ENCODE measurements at regions not wholly inside any gene's neighbourhood (a gene's known extent, or its start where the extent isn't known, plus 50 kb on each side); places are given as distances from the start of the nearest gene placed in this dataset.
"Not testable (repeated sequence)": the region's sequence is repeated elsewhere in the genome, so short reads cannot be mapped to it uniquely, and the experiment has no call there.

DNA sequence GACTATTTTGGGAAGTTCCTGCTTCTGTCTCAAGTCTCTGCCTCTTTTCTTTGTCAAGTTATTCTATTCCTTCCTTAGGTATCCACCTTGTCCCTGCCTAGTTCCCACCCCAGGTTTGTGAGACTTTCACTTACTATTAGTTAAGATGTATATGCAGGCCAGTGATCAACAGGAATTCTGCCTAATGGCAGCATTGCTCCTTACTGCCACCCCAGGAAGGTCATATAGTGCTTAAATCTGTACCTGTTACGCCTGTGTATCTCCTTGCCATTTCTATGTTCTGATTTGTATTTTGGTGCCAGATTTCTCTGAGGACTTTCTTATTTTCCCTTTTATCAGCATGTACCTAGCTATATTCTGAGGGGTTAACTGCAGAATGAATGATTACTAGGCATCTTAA is 746.0 kb upstream of the TMEFF2 start:
- Histone ChIP-seq H3K27me3 (ENCODE audit: insufficient read depth, low read length) (no peaks in the 10 kb centered on the region), H4K12ac (ENCODE audit: low read depth, low read length) (no peak overlapping the region), H3K9ac (ENCODE audit: low read length) (no peak overlapping the region), H3K4ac (ENCODE audit: low read depth, low read length) (no peak overlapping the region), H2AFZ (ENCODE audit: insufficient read depth, low read length, poor library complexity) (no peak overlapping the region), H2BK12ac (ENCODE audit: low read length) (no peak overlapping the region), H4K8ac (ENCODE audit: low read depth, low read length) (no peak overlapping the region), H3K4me2 (ENCODE audit: low read length) (no peak overlapping the region), H3K14ac (ENCODE audit: low read length) (no peak overlapping the region), H3K79me2 (ENCODE audit: control insufficient read depth, insufficient read depth, low read length, poor library complexity) (no peaks in the 10 kb centered on the region), H3K18ac (ENCODE audit: low read length) (no peak overlapping the region), H3K4me3 (ENCODE audit: low read depth, low read length) (no peak overlapping the region), H3K36me3 (ENCODE audit: control insufficient read depth in 1 of 2, insufficient read depth in 2 of 2, low read length in 2 of 2) (no peaks in the 10 kb centered on the region), H3K9me3 (ENCODE audit: insufficient read depth, low read depth, low read length) (no peaks in the 10 kb centered on the region), H3K27ac (ENCODE audit: low read depth, low read length) (no peak overlapping the region), H2AK5ac (ENCODE audit: low read length) (no peak overlapping the region), H3K4me1 (ENCODE audit: control insufficient read depth in 1 of 2, insufficient read depth in 2 of 2, low read length in 2 of 2) (no peaks in the 10 kb centered on the region), H2BK120ac (ENCODE audit: insufficient read depth, low read length, poor library complexity) (no peak overlapping the region), H3K23ac (ENCODE audit: low read length) (no peak overlapping the region), H4K91ac (ENCODE audit: low read depth, low read length) (no peak overlapping the region), H3K79me1 (ENCODE audit: low read length) (no peaks in the 10 kb centered on the region), H2BK5ac (ENCODE audit: low read depth, low read length, poor library complexity) (no peak overlapping the region)
- no peak for DNase-seq
- WGBS (ENCODE audit: extremely low coverage, insufficient coverage, insufficient read length), result no CpG with 5 or more reads among the region's 1 CpG

DNA sequence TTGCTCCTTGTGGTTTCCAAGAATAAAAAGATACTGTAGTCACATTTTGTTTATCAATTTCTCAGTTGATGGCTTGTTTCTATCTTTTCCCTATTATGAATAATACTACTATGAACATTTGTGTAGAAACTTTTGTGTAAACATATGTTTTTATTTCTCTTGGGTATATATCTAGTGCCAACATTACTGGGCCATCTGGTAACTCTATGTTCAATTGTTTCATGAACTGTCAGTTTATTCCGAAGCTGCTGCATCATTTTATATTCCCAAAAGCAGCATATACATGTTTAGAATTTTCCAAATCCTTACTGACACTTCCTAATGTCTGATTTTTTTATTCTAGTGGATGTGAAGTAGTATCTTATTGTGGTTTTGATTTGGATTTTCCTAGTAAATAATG is 737.6 kb upstream of the TMEFF2 start:
- Histone ChIP-seq H3K27ac (ENCODE audit: low read depth, low read length) (no peak overlapping the region), H2AFZ (ENCODE audit: insufficient read depth, low read length, poor library complexity) (no peak overlapping the region), H3K79me1 (ENCODE audit: low read length) (no peaks in the 10 kb centered on the region), H3K18ac (ENCODE audit: low read length) (no peak overlapping the region), H2BK120ac (ENCODE audit: insufficient read depth, low read length, poor library complexity) (no peak overlapping the region), H3K4ac (ENCODE audit: low read depth, low read length) (no peak overlapping the region), H3K36me3 (ENCODE audit: control insufficient read depth in 1 of 2, insufficient read depth in 2 of 2, low read length in 2 of 2) (no peaks in the 10 kb centered on the region), H3K9ac (ENCODE audit: low read length) (no peak overlapping the region), H3K23ac (ENCODE audit: low read length) (no peak overlapping the region), H2BK12ac (ENCODE audit: low read length) (no peak overlapping the region), H4K12ac (ENCODE audit: low read depth, low read length) (no peak overlapping the region), H4K8ac (ENCODE audit: low read depth, low read length) (no peak overlapping the region), H3K9me3 (ENCODE audit: insufficient read depth, low read depth, low read length) (no peaks in the 10 kb centered on the region), H4K91ac (ENCODE audit: low read depth, low read length) (no peak overlapping the region), H3K4me3 (ENCODE audit: low read depth, low read length) (no peak overlapping the region), H3K14ac (ENCODE audit: low read length) (no peak overlapping the region), H3K4me1 (ENCODE audit: control insufficient read depth in 1 of 2, insufficient read depth in 2 of 2, low read length in 2 of 2) (no peaks in the 10 kb centered on the region), H3K27me3 (ENCODE audit: insufficient read depth, low read length) (no peaks in the 10 kb centered on the region), H2AK5ac (ENCODE audit: low read length) (no peak overlapping the region), H3K79me2 (ENCODE audit: control insufficient read depth, insufficient read depth, low read length, poor library complexity) (no peaks in the 10 kb centered on the region), H2BK5ac (ENCODE audit: low read depth, low read length, poor library complexity) (no peak overlapping the region), H3K4me2 (ENCODE audit: low read length) (no peak overlapping the region)
- WGBS (ENCODE audit: extremely low coverage, insufficient coverage, insufficient read length), result no CpG with 5 or more reads among the region's 1 CpG
- DNase-seq, result no peak

DNA sequence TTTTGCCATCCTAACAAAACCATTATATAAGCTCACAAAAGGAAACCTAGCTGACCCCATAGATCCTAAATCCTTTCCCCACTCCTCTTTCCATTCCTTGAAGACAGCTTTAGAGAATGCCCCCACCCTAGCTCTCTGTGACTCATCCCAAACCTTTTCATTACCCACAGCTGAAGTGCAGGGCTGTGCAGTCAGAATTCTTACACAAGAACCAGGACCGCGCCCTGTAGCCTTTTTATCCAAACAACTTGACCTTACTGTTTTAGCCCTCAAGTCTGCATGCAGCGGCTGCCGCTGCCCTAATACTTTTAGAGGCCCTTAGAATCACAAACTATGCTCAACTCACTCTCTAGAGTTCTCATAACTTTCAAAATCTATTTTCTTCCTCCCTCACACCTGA is 726.9 kb upstream of the TMEFF2 start:
- H3K4me3 ChIP-seq (ENCODE audit: low read depth, low read length); H4K91ac ChIP-seq (ENCODE audit: low read depth, low read length); H2BK12ac ChIP-seq (ENCODE audit: low read length); H3K9ac ChIP-seq (ENCODE audit: low read length); H3K79me1 ChIP-seq (ENCODE audit: low read length); H3K27me3 ChIP-seq (ENCODE audit: insufficient read depth, low read length); DNase-seq; H4K8ac ChIP-seq (ENCODE audit: low read depth, low read length); H3K79me2 ChIP-seq (ENCODE audit: control insufficient read depth, insufficient read depth, low read length, poor library complexity); H3K4me1 ChIP-seq (ENCODE audit: control insufficient read depth in 1 of 2, insufficient read depth in 2 of 2, low read length in 2 of 2); H3K23ac ChIP-seq (ENCODE audit: low read length); H2BK120ac ChIP-seq (ENCODE audit: insufficient read depth, low read length, poor library complexity); H2BK5ac ChIP-seq (ENCODE audit: low read depth, low read length, poor library complexity); H2AFZ ChIP-seq (ENCODE audit: insufficient read depth, low read length, poor library complexity); H4K12ac ChIP-seq (ENCODE audit: low read depth, low read length); H3K4me2 ChIP-seq (ENCODE audit: low read length); H3K36me3 ChIP-seq (ENCODE audit: control insufficient read depth in 1 of 2, insufficient read depth in 2 of 2, low read length in 2 of 2); H2AK5ac ChIP-seq (ENCODE audit: low read length); H3K18ac ChIP-seq (ENCODE audit: low read length); H3K4ac ChIP-seq (ENCODE audit: low read depth, low read length); H3K27ac ChIP-seq (ENCODE audit: low read depth, low read length); H3K9me3 ChIP-seq (ENCODE audit: insufficient read depth, low read depth, low read length); H3K14ac ChIP-seq (ENCODE audit: low read length): not testable (repeated sequence)
- WGBS (ENCODE audit: extremely low coverage, insufficient coverage, insufficient read length), result no CpG with 5 or more reads among the region's 4 CpGs

DNA sequence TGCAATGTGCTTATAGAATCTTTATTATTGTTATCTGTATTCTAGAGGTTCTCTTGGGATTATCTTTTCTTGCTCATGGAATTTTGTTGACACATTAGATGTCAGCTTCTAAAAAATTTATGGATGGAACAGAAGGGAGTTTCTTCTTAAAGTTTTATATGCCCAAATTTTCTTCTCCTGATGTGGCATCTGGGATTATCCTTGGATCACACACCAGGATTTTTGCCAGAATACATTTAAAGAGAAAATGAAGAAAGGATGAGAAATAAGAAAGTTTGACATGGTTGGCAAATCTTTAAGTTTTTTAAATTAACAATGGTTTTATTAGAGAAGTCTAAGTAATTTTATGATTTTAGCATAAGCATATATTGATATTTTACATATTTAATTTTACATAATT is 706.7 kb upstream of the TMEFF2 start:
- Histone ChIP-seq H3K79me2 (ENCODE audit: control insufficient read depth, insufficient read depth, low read length, poor library complexity) (no peaks in the 10 kb centered on the region), H4K12ac (ENCODE audit: low read depth, low read length) (no peak overlapping the region), H3K9me3 (ENCODE audit: insufficient read depth, low read depth, low read length) (no peaks in the 10 kb centered on the region), H4K8ac (ENCODE audit: low read depth, low read length) (no peak overlapping the region), H3K79me1 (ENCODE audit: low read length) (no peaks in the 10 kb centered on the region), H3K9ac (ENCODE audit: low read length) (no peak overlapping the region), H2AK5ac (ENCODE audit: low read length) (no peak overlapping the region), H3K27ac (ENCODE audit: low read depth, low read length) (no peak overlapping the region), H3K4ac (ENCODE audit: low read depth, low read length) (no peak overlapping the region), H4K91ac (ENCODE audit: low read depth, low read length) (no peak overlapping the region), H2AFZ (ENCODE audit: insufficient read depth, low read length, poor library complexity) (no peak overlapping the region), H3K36me3 (ENCODE audit: control insufficient read depth in 1 of 2, insufficient read depth in 2 of 2, low read length in 2 of 2) (no peaks in the 10 kb centered on the region), H3K4me2 (ENCODE audit: low read length) (no peak overlapping the region), H2BK12ac (ENCODE audit: low read length) (no peak overlapping the region), H2BK120ac (ENCODE audit: insufficient read depth, low read length, poor library complexity) (no peak overlapping the region), H3K27me3 (ENCODE audit: insufficient read depth, low read length) (no peaks in the 10 kb centered on the region), H3K18ac (ENCODE audit: low read length) (no peak overlapping the region), H3K4me3 (ENCODE audit: low read depth, low read length) (no peak overlapping the region), H3K4me1 (ENCODE audit: control insufficient read depth in 1 of 2, insufficient read depth in 2 of 2, low read length in 2 of 2) (peaks cover 3% of the 10 kb centered on the region in 2 experiments), H3K14ac (ENCODE audit: low read length) (no peak overlapping the region), H3K23ac (ENCODE audit: low read length) (no peak overlapping the region), H2BK5ac (ENCODE audit: low read depth, low read length, poor library complexity) (no peak overlapping the region)
- no peak for DNase-seq

DNA sequence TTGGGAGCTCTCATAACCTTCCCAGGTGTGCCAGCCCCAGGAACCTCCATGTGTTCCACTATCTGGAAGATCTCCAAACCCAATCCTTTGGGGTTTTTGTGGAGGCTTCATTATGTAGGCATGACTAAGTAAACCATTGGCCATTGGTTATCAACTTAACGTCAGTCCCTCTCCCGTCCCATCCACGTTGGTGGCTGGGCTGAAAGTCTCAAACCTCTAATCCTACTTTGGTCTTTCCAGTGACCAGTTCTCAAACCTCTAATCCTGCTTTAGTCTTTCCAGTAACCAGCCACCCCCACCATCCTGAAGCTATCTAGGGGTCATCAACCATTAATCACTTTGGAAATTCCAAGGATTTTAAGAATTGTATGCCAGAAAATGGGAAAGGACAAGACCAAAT is 704.7 kb upstream of the TMEFF2 start:
- Histone ChIP-seq H3K27ac (ENCODE audit: low read depth, low read length) (no peak overlapping the region), H3K23ac (ENCODE audit: low read length) (no peak overlapping the region), H3K4me1 (ENCODE audit: control insufficient read depth in 1 of 2, insufficient read depth in 2 of 2, low read length in 2 of 2) (peaks cover 3% of the 10 kb centered on the region in 2 experiments), H3K9ac (ENCODE audit: low read length) (no peak overlapping the region), H3K18ac (ENCODE audit: low read length) (no peak overlapping the region), H4K91ac (ENCODE audit: low read depth, low read length) (no peak overlapping the region), H2BK12ac (ENCODE audit: low read length) (no peak overlapping the region), H3K27me3 (ENCODE audit: insufficient read depth, low read length) (no peaks in the 10 kb centered on the region), H3K36me3 (ENCODE audit: control insufficient read depth in 1 of 2, insufficient read depth in 2 of 2, low read length in 2 of 2) (no peaks in the 10 kb centered on the region), H3K14ac (ENCODE audit: low read length) (no peak overlapping the region), H3K4me2 (ENCODE audit: low read length) (no peak overlapping the region), H3K4ac (ENCODE audit: low read depth, low read length) (no peak overlapping the region), H3K79me2 (ENCODE audit: control insufficient read depth, insufficient read depth, low read length, poor library complexity) (no peaks in the 10 kb centered on the region), H2AK5ac (ENCODE audit: low read length) (no peak overlapping the region), H3K9me3 (ENCODE audit: insufficient read depth, low read depth, low read length) (no peaks in the 10 kb centered on the region), H2AFZ (ENCODE audit: insufficient read depth, low read length, poor library complexity) (no peak overlapping the region), H2BK120ac (ENCODE audit: insufficient read depth, low read length, poor library complexity) (no peak overlapping the region), H2BK5ac (ENCODE audit: low read depth, low read length, poor library complexity) (no peak overlapping the region), H3K79me1 (ENCODE audit: low read length) (no peaks in the 10 kb centered on the region), H4K12ac (ENCODE audit: low read depth, low read length) (no peak overlapping the region), H4K8ac (ENCODE audit: low read depth, low read length) (no peak overlapping the region), H3K4me3 (ENCODE audit: low read depth, low read length) (no peak overlapping the region)
- WGBS (ENCODE audit: extremely low coverage, insufficient coverage, insufficient read length), result no CpG with 5 or more reads among the region's 3 CpGs
- DNase-seq, result no peak

All from trophoblast cell (in vitro differentiated cells and primary cell).